Stomach (tissue), 8 donors: ENCODE measurements at regions not wholly inside any gene's neighbourhood (a gene's known extent, or its start where the extent isn't known, plus 50 kb on each side); places are given as distances from the start of the nearest gene placed in this dataset.

Source experiments
- DNase-seq, 2 donors: peaks; one replicate each; pipeline versions ENCODE4 v3.0.0 to v3.0.0-alpha.2; 2013 to 2019
- H3K27ac ChIP-seq, 5 donors: fragments of 200-600 bp in 4 of 5; sonication (generic) in 4 of 5; one replicate each; pipeline ENCODE4 v1.5.1; 2013 to 2019; ENCODE audit warnings: mild to moderate bottlenecking in 1 of 5, moderate library complexity in 1 of 5
- H3K27me3 ChIP-seq, 3 donors: fragments of 200-600 bp; sonication (generic); one replicate each; pipeline ENCODE4 v1.5.1; 2017 to 2019; ENCODE audit warnings: mixed run types in 1 of 3
- H3K36me3 ChIP-seq, 4 donors: fragments of 200-600 bp; sonication (generic); 1 replicate in 3 of 4; 2 replicates in 1 of 4; pipeline ENCODE4 v1.5.1; 2016 to 2019
- H3K4me1 ChIP-seq, 4 donors: fragments of 200-600 bp; sonication (generic); one replicate each; pipeline ENCODE4 v1.5.1; 2016 to 2019
- H3K4me3 ChIP-seq, 4 donors: fragments of 200-600 bp; sonication (generic) in 3 of 4; one replicate each; pipeline ENCODE4 v1.5.1; 2016 to 2019; ENCODE audit warnings: mild to moderate bottlenecking in 1 of 4
- H3K9me3 ChIP-seq, 4 donors: fragments of 200-600 bp; sonication (generic); one replicate each; pipeline ENCODE4 v1.5.1; 2016 to 2019
- EP300 ChIP-seq: sonication (generic); formaldehyde crosslinking; IDR thresholded peaks from one replicate; pipeline ENCODE4 v1.6.1; 2017; ENCODE audit warnings: antibody characterized with exemption
- POLR2A ChIP-seq, 4 donors: fragments of 450-650 bp; IDR thresholded peaks; one replicate each; pipeline ENCODE4 v1.6.1; 2016; ENCODE audit warnings: antibody characterized with exemption in 4 of 4, control low read depth in 2 of 4, mild to moderate bottlenecking in 1 of 4, moderate library complexity in 1 of 4
- POLR2AphosphoS5 ChIP-seq, 3 donors: sonication (generic); formaldehyde crosslinking; IDR thresholded peaks; one replicate each; pipeline ENCODE4 v1.6.1; 2016; ENCODE audit warnings: antibody characterized with exemption in 3 of 3
- WGBS, 5 donors: extraction: QIAGEN DNeasy Blood & Tissue Kit in 3 of 5; methylation state at CpG; one replicate each; pipeline versions ENCODE4 v1.1.5 to v1.1.7; 2013 to 2018; 5-methylcytosine and 5-hydroxymethylcytosine counted together
- intact Hi-C: fragments of 100-400 bp; cut with DNase I; formaldehyde crosslinking; loops from one replicate; pipeline ENCODE4 v1.15.1; 2023; ENCODE audit warnings: low total_unique reads
- TF ChIP-seq, protein P1 (sequence below), 7 experiments: fragments of 450-650 bp in 4 of 7; fragments of 200-600 bp in 3 of 7; sonication (generic) in 3 of 7; IDR thresholded peaks; one replicate each; pipeline ENCODE4 v1.5.1; 2016 to 2019; ENCODE audit warnings: antibody characterized with exemption in 7 of 7, control low read depth in 2 of 7, mild to moderate bottlenecking in 1 of 7
- donor health status: healthy with polysubstance abuse.
- donor health status: Bipolar disorder and iron deficiency.
- donor health status: healthy.

DNA sequence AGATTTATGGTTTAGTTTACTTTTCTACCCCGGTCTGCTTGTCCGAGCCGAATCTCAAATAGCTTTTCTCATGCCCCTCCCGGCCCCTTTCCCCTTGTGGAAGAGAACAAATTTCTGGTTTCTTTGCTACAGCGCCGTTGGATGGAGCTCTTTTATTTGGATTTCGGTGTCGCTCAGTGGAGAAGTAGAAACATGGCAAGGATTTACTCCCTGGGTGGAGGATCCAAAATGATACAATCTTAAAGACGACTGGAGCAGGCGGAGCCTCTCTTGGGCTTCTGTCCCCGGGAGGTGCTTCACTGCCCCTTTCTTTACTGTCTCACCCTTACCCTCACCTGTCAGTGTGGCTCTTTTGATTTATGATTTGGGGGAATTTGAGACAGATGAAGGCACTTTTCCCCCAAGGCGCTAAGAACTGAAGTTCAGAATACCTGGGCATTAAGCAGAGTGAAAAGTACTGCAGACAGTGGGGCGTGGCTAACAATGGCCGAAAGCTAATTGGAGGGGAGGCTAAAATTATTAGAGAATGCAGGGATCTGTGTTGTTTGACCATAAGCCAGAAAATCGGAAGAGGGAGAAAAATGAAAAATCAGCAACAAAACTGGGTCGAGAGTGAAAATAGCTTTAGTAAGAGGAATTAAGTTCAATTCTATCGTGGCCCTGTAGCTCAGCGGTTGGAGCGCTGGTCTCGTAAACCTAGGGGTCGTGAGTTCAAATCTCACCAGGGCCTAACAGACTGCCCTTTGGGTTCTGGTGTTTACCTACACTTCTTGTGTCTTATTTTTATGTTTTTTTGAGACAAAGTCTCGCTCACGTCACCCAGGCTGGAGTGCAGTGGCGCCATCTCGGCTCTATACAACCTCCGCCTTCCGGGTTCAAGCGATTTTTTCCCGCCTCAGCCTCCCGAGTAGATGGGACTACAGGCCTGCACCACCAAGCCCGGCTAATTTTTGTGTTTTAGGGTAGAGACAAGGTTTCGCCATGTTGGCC is 145.1 kb upstream of the ZNF184 start:
- peak overlapping the region; percentile 7 to 37 (median 25) for H3K4me3 ChIP-seq
- peak in 1 of 2 donors; percentile 43 for DNase-seq
- peaks cover 0 to 81% (median 34%) of the 10 kb centered on the region in 3 donors for H3K27me3 ChIP-seq
- no peaks in the 10 kb centered on the region for H3K36me3 ChIP-seq
- H3K27ac ChIP-seq, result no peak overlapping the region
- TF ChIP-seq POLR2AphosphoS5 (IDR thresholded peaks at IDR 0.05) (no peak), POLR2A (IDR thresholded peaks at IDR 0.05) (no peak), EP300 (no peak)
- TF ChIP-seq, protein P1, sequence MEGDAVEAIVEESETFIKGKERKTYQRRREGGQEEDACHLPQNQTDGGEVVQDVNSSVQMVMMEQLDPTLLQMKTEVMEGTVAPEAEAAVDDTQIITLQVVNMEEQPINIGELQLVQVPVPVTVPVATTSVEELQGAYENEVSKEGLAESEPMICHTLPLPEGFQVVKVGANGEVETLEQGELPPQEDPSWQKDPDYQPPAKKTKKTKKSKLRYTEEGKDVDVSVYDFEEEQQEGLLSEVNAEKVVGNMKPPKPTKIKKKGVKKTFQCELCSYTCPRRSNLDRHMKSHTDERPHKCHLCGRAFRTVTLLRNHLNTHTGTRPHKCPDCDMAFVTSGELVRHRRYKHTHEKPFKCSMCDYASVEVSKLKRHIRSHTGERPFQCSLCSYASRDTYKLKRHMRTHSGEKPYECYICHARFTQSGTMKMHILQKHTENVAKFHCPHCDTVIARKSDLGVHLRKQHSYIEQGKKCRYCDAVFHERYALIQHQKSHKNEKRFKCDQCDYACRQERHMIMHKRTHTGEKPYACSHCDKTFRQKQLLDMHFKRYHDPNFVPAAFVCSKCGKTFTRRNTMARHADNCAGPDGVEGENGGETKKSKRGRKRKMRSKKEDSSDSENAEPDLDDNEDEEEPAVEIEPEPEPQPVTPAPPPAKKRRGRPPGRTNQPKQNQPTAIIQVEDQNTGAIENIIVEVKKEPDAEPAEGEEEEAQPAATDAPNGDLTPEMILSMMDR (IDR thresholded peaks at IDR 0.05), result no peak
- H3K9me3 ChIP-seq, result no peaks in the 10 kb centered on the region
- 33 to 37% (median 33%) methylated on average over 32 of the region's 32 CpGs for WGBS, 5 donors
- intact Hi-C loops, result no loop called here
- peaks cover 0 to 18% (median 7%) of the 10 kb centered on the region in 4 donors for H3K4me1 ChIP-seq

DNA sequence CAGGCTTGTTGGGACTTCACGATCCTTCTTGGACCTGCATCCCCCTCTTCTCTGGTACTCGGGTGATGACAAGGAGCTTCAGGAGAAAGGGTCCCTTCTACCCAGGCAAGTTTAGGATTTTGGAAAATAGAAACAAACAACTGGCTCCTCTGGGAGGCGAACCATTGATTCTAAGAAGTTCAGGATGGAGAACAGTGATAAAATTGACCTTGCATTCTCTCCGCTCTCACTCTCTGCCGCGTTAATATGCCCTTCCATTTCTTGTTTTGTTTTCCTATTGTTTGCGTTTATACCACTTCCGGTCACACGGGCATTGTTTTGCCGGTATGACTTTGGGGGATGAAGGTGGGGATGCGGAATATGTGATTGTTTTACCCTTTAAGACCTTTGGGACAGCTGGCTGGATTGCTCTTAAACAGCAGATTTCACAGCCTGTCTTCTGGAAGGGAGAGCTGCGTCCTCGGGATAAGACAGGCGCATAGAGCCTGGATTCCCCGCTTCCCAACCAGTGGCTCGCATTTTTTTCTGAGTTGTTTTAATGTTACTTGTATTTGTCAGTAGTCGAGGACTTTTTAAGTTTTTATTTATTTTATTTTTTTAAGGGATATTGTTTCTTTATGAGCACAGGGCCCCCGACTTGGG is 144.3 kb upstream of the ZNF184 start:
- H3K4me1 ChIP-seq, result peaks cover 0 to 18% (median 7%) of the 10 kb centered on the region in 4 donors
- intact Hi-C loops, result no loop called here
- 2 to 4% (median 3%) methylated on average over 18 of the region's 18 CpGs for WGBS, 5 donors
- TF ChIP-seq POLR2A (IDR thresholded peaks at IDR 0.05), result no peak
- TF ChIP-seq EP300, result no peak
- no peak for TF ChIP-seq POLR2AphosphoS5 (IDR thresholded peaks at IDR 0.05)
- TF ChIP-seq, protein P1 (IDR thresholded peaks at IDR 0.05), result no peak
- H3K36me3 ChIP-seq, result no peaks in the 10 kb centered on the region
- H3K4me3 ChIP-seq, result peak overlapping the region; percentile 7 to 37 (median 25)
- DNase-seq, result peak in 1 of 2 donors; percentile 16
- H3K27me3 ChIP-seq, result peaks cover 0 to 81% (median 33%) of the 10 kb centered on the region in 3 donors
- no peaks in the 10 kb centered on the region for H3K9me3 ChIP-seq
- no peak overlapping the region for H3K27ac ChIP-seq

DNA sequence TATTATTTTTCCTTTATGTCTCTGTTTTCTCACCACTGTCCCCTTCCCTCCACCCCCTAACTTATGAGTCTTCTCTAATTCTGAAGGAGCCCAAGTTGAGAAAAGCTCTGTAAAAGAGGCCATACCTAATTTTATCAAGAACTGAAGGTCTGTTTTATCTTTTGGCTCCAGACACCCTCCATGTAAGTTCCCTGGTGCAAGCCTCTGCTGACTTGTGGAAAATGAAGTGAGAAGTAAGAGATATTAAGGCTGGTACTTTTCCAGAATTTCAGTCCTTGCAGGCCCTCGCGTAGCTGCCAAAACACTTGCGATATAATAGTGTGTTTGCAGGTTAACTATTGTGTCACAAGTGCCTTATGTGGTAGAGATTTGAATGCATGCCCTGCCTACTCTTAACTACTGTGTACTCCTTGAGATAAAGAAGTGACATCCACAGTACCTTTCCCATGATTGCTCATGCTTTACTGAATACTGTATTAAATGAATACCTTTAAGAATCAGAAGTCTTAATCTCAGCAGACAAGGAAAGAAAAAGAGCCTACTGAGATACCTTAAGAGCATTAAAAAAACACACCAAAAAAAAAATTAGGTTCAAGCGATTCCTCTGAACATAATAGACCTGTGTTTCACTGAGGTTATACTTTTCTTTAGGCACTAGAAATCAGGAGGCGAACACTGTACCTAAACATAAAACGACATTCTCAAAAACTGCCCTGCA is 143.6 kb upstream of the ZNF184 start:
- intact Hi-C loops, result no loop called here
- TF ChIP-seq POLR2AphosphoS5 (IDR thresholded peaks at IDR 0.05), result no peak
- TF ChIP-seq, protein P1 (IDR thresholded peaks at IDR 0.05), result no peak
- TF ChIP-seq EP300, result no peak
- no peak for TF ChIP-seq POLR2A (IDR thresholded peaks at IDR 0.05)
- 42 to 48% (median 44%) methylated on average over 6 of the region's 6 CpGs for WGBS, 5 donors
- Histone ChIP-seq H3K27me3 (peaks cover 0 to 84% (median 33%) of the 10 kb centered on the region in 3 donors), H3K36me3 (no peaks in the 10 kb centered on the region), H3K4me1 (peaks cover 0 to 18% (median 7%) of the 10 kb centered on the region in 4 donors), H3K4me3 (peak overlapping the region in 2 of 4 donors; percentile 26 to 37), H3K27ac (no peak overlapping the region), H3K9me3 (no peaks in the 10 kb centered on the region)
- DNase-seq, result no peak

DNA sequence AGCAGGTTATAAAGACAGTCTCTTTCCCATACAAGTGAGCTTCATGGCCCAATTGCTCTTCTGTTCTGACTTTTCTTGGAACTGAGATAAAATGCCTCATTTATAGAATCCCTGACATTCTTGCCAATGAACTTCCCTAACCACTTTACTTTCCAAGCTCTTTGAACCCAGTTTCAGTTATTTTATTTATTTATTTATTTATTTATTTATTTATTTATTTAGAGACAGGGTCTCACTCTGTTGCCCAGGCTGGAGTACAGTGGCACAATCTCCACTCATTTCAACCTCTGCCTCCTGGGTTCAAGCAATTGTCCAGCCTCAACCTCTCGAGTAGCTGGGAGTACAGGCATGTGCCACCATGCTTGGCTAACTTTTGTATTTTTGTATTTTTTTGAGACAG is 138.5 kb upstream of the ZNF184 start:
- H3K9me3 ChIP-seq, result no peaks in the 10 kb centered on the region
- no peaks in the 10 kb centered on the region for H3K4me1 ChIP-seq
- intact Hi-C loops, result no loop called here
- H3K27ac ChIP-seq, result no peak overlapping the region
- no peak for TF ChIP-seq POLR2AphosphoS5 (IDR thresholded peaks at IDR 0.05)
- TF ChIP-seq EP300, result no peak
- TF ChIP-seq POLR2A (IDR thresholded peaks at IDR 0.05), result no peak
- TF ChIP-seq, protein P1 (IDR thresholded peaks at IDR 0.05), result no peak
- H3K36me3 ChIP-seq, result no peaks in the 10 kb centered on the region
- H3K4me3 ChIP-seq, result no peak overlapping the region
- H3K27me3 ChIP-seq, result peaks cover 0 to 62% (median 8%) of the 10 kb centered on the region in 3 donors
- no peak for DNase-seq
- WGBS, 5 donors, result 74 to 88% (median 77%) methylated on average over 1 of the region's 1 CpG
